HepG2 (cell line): ENCODE measurements at regions not wholly inside any gene's neighbourhood (a gene's known extent, or its start where the extent isn't known, plus 50 kb on each side); places are given as distances from the start of the nearest gene placed in this dataset.

Experiments
- ATAC-seq: fragments of 200-7000 bp; cut with Tn5 transposase; 3 replicates; pipeline ENCODE4 v1.9.1; 2020; ENCODE audit warnings: mild to moderate bottlenecking, moderate library complexity
- BruUV-seq: library from RNA; stranded (reverse); fragments of 400-500 nt; replicated peaks from 2 replicates; lab custom pipeline; 2021; lab: Mats Ljungman, UMichigan
- CTCF ChIA-PET: fragments of 300-600 bp; formaldehyde crosslinking; extraction: SDS; loops from one replicate; lab custom pipeline; 2021; ENCODE audit warnings: low total read pairs, inconsistent platforms, low intra/inter-chr PET ratio; lab: Yijun Ruan, JAX
- POLR2A ChIA-PET: fragments of 350-600 bp; sonication (Branson Sonifier 250); formaldehyde crosslinking; loops from one replicate; lab custom pipeline; 2020; ENCODE audit warnings: antibody characterized with exemption, inconsistent platforms; lab: Yijun Ruan, JAX
- DNase-seq: peaks from one replicate; pipeline ENCODE4 v3.0.0-alpha.2; 2015; ENCODE audit warnings: low spot score
- FAIRE-seq: peaks from 3 replicates; lab custom pipeline; 2011; peaks lifted over from hg19 to GRCh38; lab: Jason Lieb, UNC
- H2AFZ ChIP-seq: one replicate; pipeline ENCODE4 v1.6.1; 2011; ENCODE audit warnings: low read length, inconsistent platforms
- H3K27ac ChIP-seq: fragments of 300-600 bp; 3 replicates; pipeline ENCODE4 v1.8.0; 2011; ENCODE audit warnings: mixed run types, mild to moderate bottlenecking, mixed read lengths, low read length, inconsistent platforms; ENCODE audit not compliant: insufficient read depth; ENCODE audit errors: extremely low read length
- H3K27me3 ChIP-seq, 2 experiments: fragments of 200-600 bp in 1 of 2; 2 replicates in 1 of 2; 3 replicates in 1 of 2; pipeline versions ENCODE4 v1.6.0 to v1.8.0; 2011; ENCODE audit warnings: low read length in 2 of 2, mild to moderate bottlenecking in 2 of 2, moderate library complexity in 2 of 2, inconsistent platforms in 1 of 2; ENCODE audit not compliant: insufficient read depth in 2 of 2, control insufficient read depth in 1 of 2
- H3K36me3 ChIP-seq, 2 experiments: fragments of 200-600 bp in 1 of 2; replicated peaks in 1 of 2; 2 replicates in 1 of 2; 3 replicates in 1 of 2; pipeline versions ENCODE4 v1.5.1 to v1.8.0; 2011; ENCODE audit warnings: low read length in 2 of 2, inconsistent platforms in 1 of 2; ENCODE audit not compliant: insufficient read depth in 2 of 2, control insufficient read depth in 1 of 2
- H3K4me1 ChIP-seq: 2 replicates; pipeline ENCODE4 v1.5.1; 2012; ENCODE audit warnings: low read length, inconsistent platforms; ENCODE audit not compliant: insufficient read depth
- H3K4me2 ChIP-seq: 2 replicates; pipeline ENCODE4 v1.6.0; 2011; ENCODE audit warnings: low read depth, low read length, inconsistent platforms
- H3K4me3 ChIP-seq, 3 experiments: fragments of 200-600 bp in 1 of 3; sonication (generic), shearing (Covaris generic) in 1 of 3; replicated peaks in 1 of 3; 2 replicates each; pipeline ENCODE4 v1.5.1; 2011 to 2016; ENCODE audit warnings: low read length in 3 of 3, inconsistent platforms in 2 of 3, low read depth in 2 of 3, mild to moderate bottlenecking in 2 of 3, control low read depth in 1 of 3, mixed read lengths in 1 of 3; ENCODE audit not compliant: insufficient read depth in 1 of 3
- H3K79me2 ChIP-seq: one replicate; pipeline ENCODE4 v1.6.1; 2011; ENCODE audit warnings: low read length, inconsistent platforms; ENCODE audit not compliant: insufficient read depth
- H3K9ac ChIP-seq: 2 replicates; pipeline ENCODE4 v1.6.0; 2011; ENCODE audit warnings: mild to moderate bottlenecking, low read depth, low read length, inconsistent platforms; ENCODE audit not compliant: insufficient read depth
- H3K9me3 ChIP-seq: 2 replicates; pipeline ENCODE4 v1.5.1; 2012; ENCODE audit warnings: mild to moderate bottlenecking, low read length
- H4K20me1 ChIP-seq: 2 replicates; pipeline ENCODE4 v1.6.0; 2011; ENCODE audit warnings: inconsistent platforms, mild to moderate bottlenecking, low read length, moderate library complexity; ENCODE audit not compliant: insufficient read depth
- AHDC1 ChIP-seq: sonication (generic); formaldehyde crosslinking; IDR thresholded peaks from 2 replicates; pipeline ENCODE4 v1.5.1; 2020; ENCODE audit warnings: mild to moderate bottlenecking, missing genetic modification reagents, borderline replicate concordance
- GMEB2 ChIP-seq: IDR thresholded peaks from 2 replicates; pipeline ENCODE4 v1.6.1; 2016; ENCODE audit warnings: missing biosample characterization, missing genetic modification reagents, low read depth
- HOXA9 ChIP-seq: sonication (generic); formaldehyde crosslinking; IDR thresholded peaks from 2 replicates; pipeline ENCODE4 v1.8.1; 2022; ENCODE audit warnings: missing genetic modification reagents, mild to moderate bottlenecking, moderate library complexity, borderline replicate concordance
- NFE2L2 ChIP-seq: fragments of 150-350 bp; IDR thresholded peaks from 2 replicates; pipeline ENCODE4 v1.6.1; 2014; ENCODE audit warnings: low read length
- PPARG ChIP-seq: conservative IDR thresholded peaks from 2 replicates; pipeline ENCODE4 v1.6.1; 2016; ENCODE audit warnings: missing biosample characterization, missing genetic modification reagents
- ZNF468 ChIP-seq: sonication (generic); formaldehyde crosslinking; IDR thresholded peaks from 2 replicates; pipeline ENCODE4 v1.8.0; 2022; ENCODE audit warnings: mild to moderate bottlenecking, moderate library complexity, missing genetic modification reagents
- ZNF639 ChIP-seq: conservative IDR thresholded peaks from 2 replicates; pipeline ENCODE4 v1.6.1; 2018; ENCODE audit warnings: missing genetic modification reagents
- ZNF678 ChIP-seq: sonication (generic); formaldehyde crosslinking; IDR thresholded peaks from 2 replicates; pipeline ENCODE4 v1.4.0; 2020; ENCODE audit warnings: mild to moderate bottlenecking, missing genetic modification reagents
- WGBS: methylation state at CpG from one replicate; pipeline ENCODE4 v1.1.6; 2017; ENCODE audit warnings: low lambda C conversion rate; 5-methylcytosine and 5-hydroxymethylcytosine counted together
- in situ Hi-C: cut with HindIII; loops from 2 replicates; pipeline ENCODE4 v1.10.0; 2017; ENCODE audit warnings: low pct_unique_long_range_greater_than_20kb; ENCODE audit not compliant: extremely low pct_ligation_motif_present
- intact Hi-C: fragments of 100-400 bp; cut with micrococcal nuclease; formaldehyde crosslinking; loops from one replicate; pipeline ENCODE4 v1.10.0; 2022; ENCODE audit not compliant: unreplicated experiment

GRCh38 chr6:140602431-140603248 lies 1228.2 kb upstream of the CITED2 start:
- POLR2A ChIA-PET: no interaction called here
- Histone ChIP-seq H3K9ac (no peak overlapping the region), H2AFZ (no peak overlapping the region), H3K4me3 (no peak overlapping the region)
- in situ Hi-C loops: no loop called here
- intact Hi-C loops: no loop called here
- DNase-seq: no peak
- BruUV-seq: no TSS peak
- TF ChIP-seq ZNF468 (CRISPR knock-in tag) (no peak), GMEB2 (no peak), ZNF639 (CRISPR knock-in tag) (no peak), NFE2L2 (no peak), HOXA9 (CRISPR knock-in tag) (no peak), ZNF678 (CRISPR knock-in tag) (no peak), PPARG (no peak), AHDC1 (CRISPR knock-in tag) (no peak)
- TF ChIP-seq, all 625 proteins: peak for 0
- CTCF ChIA-PET: no interaction called here
- FAIRE-seq (no peak), ATAC-seq (no peak)
- Histone ChIP-seq H3K36me3 (no peaks in the 10 kb centered on the region), H3K27ac (no peak overlapping the region), H3K79me2 (no peaks in the 10 kb centered on the region), H3K9me3 (peaks cover 12% of the 10 kb centered on the region), H3K27me3 (no peaks in the 10 kb centered on the region), H3K4me2 (no peak overlapping the region), H3K4me1 (no peaks in the 10 kb centered on the region), H4K20me1 (no peaks in the 10 kb centered on the region)
- WGBS: 32% methylated on average over 6 of the region's 6 CpGs
